Neural progenitor cell (in vitro differentiated cells): ENCODE measurements at regions not wholly inside any gene's neighbourhood (a gene's known extent, or its start where the extent isn't known, plus 50 kb on each side); places are given as distances from the start of the nearest gene placed in this dataset.

ENCODE experiments used
- DNase-seq: peaks from one replicate; pipeline ENCODE4 v3.0.0-alpha.2; 2016; ENCODE audit warnings: low spot score
- H2AFZ ChIP-seq: fragments of 200-600 bp; sonication (generic); replicated peaks from 2 replicates; pipeline ENCODE4 v1.6.1; 2016; ENCODE audit warnings: antibody characterized with exemption
- H3F3A ChIP-seq: fragments of 200-600 bp; sonication (generic); 2 replicates; pipeline ENCODE4 v1.6.1; 2016; ENCODE audit warnings: antibody characterized with exemption, low read depth
- H3K27ac ChIP-seq: fragments of 200-600 bp; sonication (generic); 2 replicates; pipeline ENCODE4 v1.5.1; 2016; ENCODE audit warnings: mild to moderate bottlenecking
- H3K27me3 ChIP-seq: fragments of 200-600 bp; sonication (generic); 2 replicates; pipeline ENCODE4 v1.6.1; 2016; ENCODE audit warnings: mild to moderate bottlenecking, moderate library complexity
- H3K36me3 ChIP-seq: fragments of 200-600 bp; sonication (generic); 2 replicates; pipeline ENCODE4 v1.5.1; 2016
- H3K4me1 ChIP-seq: fragments of 200-600 bp; sonication (generic); 2 replicates; pipeline ENCODE4 v1.6.1; 2016; ENCODE audit warnings: mixed run types
- H3K4me2 ChIP-seq: fragments of 200-600 bp; sonication (generic); 2 replicates; pipeline ENCODE4 v1.6.1; 2016
- H3K4me3 ChIP-seq: fragments of 200-600 bp; sonication (generic); 2 replicates; pipeline ENCODE4 v1.5.1; 2016
- H3K79me2 ChIP-seq: fragments of 200-600 bp; sonication (generic); 2 replicates; pipeline ENCODE4 v1.6.1; 2016; ENCODE audit warnings: low read depth
- H3K9ac ChIP-seq: fragments of 200-600 bp; sonication (generic); 2 replicates; pipeline ENCODE4 v1.6.1; 2016
- H3K9me3 ChIP-seq: fragments of 200-600 bp; sonication (generic); 2 replicates; pipeline ENCODE4 v1.5.1; 2016; ENCODE audit warnings: low read depth
- H4K20me1 ChIP-seq: fragments of 200-600 bp; sonication (generic); 2 replicates; pipeline ENCODE4 v1.6.1; 2016; ENCODE audit warnings: low read depth
- H3K27ac Mint-ChIP-seq: 3 replicates; pipeline ENCODE4 v1.8.0; 2021; ENCODE audit warnings: mixed read lengths
- H3K27me3 Mint-ChIP-seq: 2 replicates; pipeline ENCODE4 v1.8.0; 2022; ENCODE audit warnings: low read depth, mild to moderate bottlenecking, inconsistent platforms, moderate library complexity, mixed read lengths; ENCODE audit not compliant: insufficient read depth
- H3K36me3 Mint-ChIP-seq: 3 replicates; pipeline ENCODE4 v1.8.0; 2021; ENCODE audit warnings: mixed read lengths
- H3K4me1 Mint-ChIP-seq: 3 replicates; pipeline ENCODE4 v1.8.0; 2021; ENCODE audit warnings: mixed read lengths
- H3K4me3 Mint-ChIP-seq: 3 replicates; pipeline ENCODE4 v1.8.0; 2021; ENCODE audit warnings: mild to moderate bottlenecking, moderate library complexity, mixed read lengths
- H3K9me3 Mint-ChIP-seq: 3 replicates; pipeline ENCODE4 v1.8.0; 2020; ENCODE audit warnings: mixed read lengths
- CTCF ChIP-seq: fragments of 200-600 bp; sonication (generic); IDR thresholded peaks from 2 replicates; pipeline ENCODE4 v1.5.1; 2017; ENCODE audit warnings: antibody characterized with exemption, mild to moderate bottlenecking
- EZH2 ChIP-seq: fragments of 200-600 bp; sonication (generic); IDR thresholded peaks from 2 replicates; pipeline ENCODE4 v1.6.1; 2017; ENCODE audit warnings: antibody characterized with exemption, mild to moderate bottlenecking, moderate library complexity
- EZH2phosphoT487 ChIP-seq: fragments of 200-600 bp; sonication (generic); IDR thresholded peaks from 2 replicates; pipeline ENCODE4 v1.6.1; 2017; ENCODE audit warnings: antibody characterized with exemption

DNA sequence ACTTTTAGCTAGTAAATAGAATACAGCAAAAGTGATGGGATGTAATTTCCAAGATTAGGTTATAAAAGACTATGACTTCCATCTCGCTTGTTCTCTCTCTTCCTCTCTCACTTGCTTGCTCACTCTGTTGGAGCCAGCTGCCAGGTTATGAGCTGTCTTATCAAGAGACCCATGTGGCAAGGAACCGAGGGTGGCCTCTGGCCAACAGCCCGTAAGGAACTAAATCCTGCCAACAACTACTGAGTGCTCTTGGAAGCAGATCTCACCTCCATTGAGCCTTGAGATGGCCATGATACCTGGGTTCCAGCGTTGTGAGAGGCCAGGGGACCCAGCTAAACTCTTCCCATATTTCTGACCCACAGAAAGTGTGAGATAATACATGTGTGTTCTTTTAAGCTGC is 636.1 kb downstream of the ACTL7B start:
- Mint-ChIP-seq H3K27ac (no peak overlapping the region), H3K4me1 (peaks cover 3% of the 10 kb centered on the region), H3K36me3 (no peaks in the 10 kb centered on the region), H3K9me3 (peaks cover 2% of the 10 kb centered on the region), H3K27me3 (peaks cover 4% of the 10 kb centered on the region), H3K4me3 (no peak overlapping the region)
- H3K36me3 ChIP-seq, result no peaks in the 10 kb centered on the region
- no peak overlapping the region for H3K4me2 ChIP-seq
- H4K20me1 ChIP-seq, result no peaks in the 10 kb centered on the region
- H3K4me3 ChIP-seq, result no peak overlapping the region
- no peaks in the 10 kb centered on the region for H3K27me3 ChIP-seq
- no peak overlapping the region for H2AFZ ChIP-seq
- H3K79me2 ChIP-seq, result no peaks in the 10 kb centered on the region
- DNase-seq, result no peak
- H3K4me1 ChIP-seq, result no peaks in the 10 kb centered on the region
- H3F3A ChIP-seq, result no peaks in the 10 kb centered on the region
- H3K9me3 ChIP-seq, result no peaks in the 10 kb centered on the region
- TF ChIP-seq CTCF, result no peak
- no peak for TF ChIP-seq EZH2phosphoT487
- no peak for TF ChIP-seq EZH2
- H3K9ac ChIP-seq, result no peak overlapping the region
- no peak overlapping the region for H3K27ac ChIP-seq

DNA sequence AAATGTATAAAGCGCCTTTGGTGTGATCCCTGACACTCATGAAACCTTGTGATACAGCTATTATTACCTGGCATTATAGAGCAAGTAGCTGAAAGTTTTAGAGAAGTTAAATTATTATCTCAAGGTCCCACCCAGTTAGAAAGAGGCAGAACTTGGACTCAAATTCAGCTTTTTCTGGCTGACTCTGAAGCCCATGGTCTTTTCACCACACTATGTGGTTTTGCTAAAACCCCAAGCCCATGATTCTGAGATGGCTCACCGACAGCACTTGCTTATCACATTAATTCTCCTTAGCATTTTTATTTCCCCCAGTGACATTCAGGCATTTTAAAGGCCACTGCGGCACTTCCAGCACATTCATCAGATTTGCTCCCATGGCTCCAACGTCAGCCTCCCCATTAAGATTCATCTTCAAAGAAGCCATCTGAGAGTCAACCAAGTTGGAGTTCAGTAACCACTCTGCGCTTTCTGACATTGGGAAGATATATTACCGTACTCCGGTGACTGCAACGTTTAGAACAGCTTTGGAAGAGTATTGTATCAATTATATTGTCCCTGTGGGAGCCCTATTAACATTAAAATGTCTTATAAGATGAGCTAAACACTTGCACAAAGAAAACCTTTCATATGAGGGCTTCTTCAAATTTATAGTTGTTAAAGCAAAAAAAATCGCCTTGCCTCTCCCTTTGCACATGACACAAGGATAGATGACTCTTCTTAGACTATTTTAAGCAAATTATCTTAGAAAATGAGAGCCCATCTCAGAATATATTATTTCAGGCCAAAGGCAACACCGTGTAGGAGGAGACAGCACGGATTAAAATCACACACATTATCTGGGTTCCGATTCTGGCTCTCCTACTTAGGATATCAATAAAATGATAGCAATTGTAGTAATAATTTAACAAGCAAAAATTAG is 638.1 kb downstream of the ACTL7B start:
- TF ChIP-seq CTCF, result no peak
- no peak for TF ChIP-seq EZH2phosphoT487
- no peak for TF ChIP-seq EZH2
- H3K4me1 Mint-ChIP-seq, result peaks cover 3% of the 10 kb centered on the region
- no peaks in the 10 kb centered on the region for H3F3A ChIP-seq

GRCh38 chr9:108213511-108213910 is 642.3 kb downstream of the ACTL7B start:
- no peaks in the 10 kb centered on the region for H3K4me1 ChIP-seq
- H3K27ac ChIP-seq, result no peak overlapping the region
- no peaks in the 10 kb centered on the region for H3K9me3 ChIP-seq
- H3K4me2 ChIP-seq, result no peak overlapping the region
- no peaks in the 10 kb centered on the region for H3K79me2 ChIP-seq
- H3K27ac Mint-ChIP-seq, result no peak overlapping the region
- no peaks in the 10 kb centered on the region for H3K27me3 ChIP-seq
- H4K20me1 ChIP-seq, result no peaks in the 10 kb centered on the region
- TF ChIP-seq EZH2 (no peak), CTCF (no peak), EZH2phosphoT487 (no peak)
- H3K9ac ChIP-seq, result no peak overlapping the region
- no peak overlapping the region for H3K4me3 ChIP-seq
- peaks cover 3% of the 10 kb centered on the region for H3K4me1 Mint-ChIP-seq
- DNase-seq, result no peak
- H3K36me3 ChIP-seq, result no peaks in the 10 kb centered on the region
- H3K9me3 Mint-ChIP-seq, result no peaks in the 10 kb centered on the region
- no peak overlapping the region for H3K4me3 Mint-ChIP-seq
- H3F3A ChIP-seq, result no peaks in the 10 kb centered on the region
- H3K27me3 Mint-ChIP-seq, result no peaks in the 10 kb centered on the region
- no peaks in the 10 kb centered on the region for H3K36me3 Mint-ChIP-seq
- no peak overlapping the region for H2AFZ ChIP-seq

More for the DNA sequence above, 638.1 kb downstream of the ACTL7B start:
- no peaks in the 10 kb centered on the region for H3K36me3 Mint-ChIP-seq
- H4K20me1 ChIP-seq, result no peaks in the 10 kb centered on the region
- H3K4me1 ChIP-seq, result no peaks in the 10 kb centered on the region
- no peak overlapping the region for H2AFZ ChIP-seq
- no peak overlapping the region for H3K4me3 Mint-ChIP-seq
- no peak overlapping the region for H3K4me3 ChIP-seq
- no peak overlapping the region for H3K27ac Mint-ChIP-seq
- H3K9me3 ChIP-seq, result no peaks in the 10 kb centered on the region
- H3K4me2 ChIP-seq, result no peak overlapping the region
- H3K9me3 Mint-ChIP-seq, result no peaks in the 10 kb centered on the region
- H3K27ac ChIP-seq, result no peak overlapping the region
- H3K36me3 ChIP-seq, result no peaks in the 10 kb centered on the region
- no peak for DNase-seq
- H3K79me2 ChIP-seq, result no peaks in the 10 kb centered on the region
- peaks cover 4% of the 10 kb centered on the region for H3K27me3 Mint-ChIP-seq
- H3K9ac ChIP-seq, result no peak overlapping the region
- no peaks in the 10 kb centered on the region for H3K27me3 ChIP-seq
